ENCODE measurements at regions not wholly inside any gene's neighbourhood (a gene's known extent, or its start where the extent isn't known, plus 50 kb on each side); places are given as distances from the start of the nearest gene placed in this dataset.

DNA sequence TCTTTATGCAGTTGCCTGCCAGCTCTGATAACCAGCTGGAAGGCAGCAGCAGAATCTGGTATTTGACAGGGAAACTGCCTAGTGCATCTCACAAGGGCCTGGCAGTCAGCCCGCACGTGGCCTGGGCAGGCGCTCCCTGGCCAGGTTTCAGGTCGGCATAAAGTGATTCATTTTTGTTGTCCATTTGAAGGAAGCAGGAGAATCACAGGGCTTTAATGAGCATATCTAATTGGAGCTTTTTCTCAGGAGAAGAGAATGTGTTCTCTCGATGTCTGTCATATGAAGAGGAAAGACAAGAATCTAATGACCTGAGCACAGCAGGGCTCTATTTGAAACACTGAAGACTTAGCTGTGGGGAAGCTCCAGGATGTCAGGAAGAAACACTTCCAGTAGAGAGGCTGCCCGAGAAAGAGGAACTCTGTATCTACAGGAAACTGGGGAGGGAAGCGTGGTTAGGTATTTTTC lies 98.8 kb upstream of the MB21D2 start:
- no peak for TF ChIP-seq EZH2phosphoT487 (IDR thresholded peaks at IDR 0.05; ENCODE audit: low read depth)
- TF ChIP-seq, protein P1, sequence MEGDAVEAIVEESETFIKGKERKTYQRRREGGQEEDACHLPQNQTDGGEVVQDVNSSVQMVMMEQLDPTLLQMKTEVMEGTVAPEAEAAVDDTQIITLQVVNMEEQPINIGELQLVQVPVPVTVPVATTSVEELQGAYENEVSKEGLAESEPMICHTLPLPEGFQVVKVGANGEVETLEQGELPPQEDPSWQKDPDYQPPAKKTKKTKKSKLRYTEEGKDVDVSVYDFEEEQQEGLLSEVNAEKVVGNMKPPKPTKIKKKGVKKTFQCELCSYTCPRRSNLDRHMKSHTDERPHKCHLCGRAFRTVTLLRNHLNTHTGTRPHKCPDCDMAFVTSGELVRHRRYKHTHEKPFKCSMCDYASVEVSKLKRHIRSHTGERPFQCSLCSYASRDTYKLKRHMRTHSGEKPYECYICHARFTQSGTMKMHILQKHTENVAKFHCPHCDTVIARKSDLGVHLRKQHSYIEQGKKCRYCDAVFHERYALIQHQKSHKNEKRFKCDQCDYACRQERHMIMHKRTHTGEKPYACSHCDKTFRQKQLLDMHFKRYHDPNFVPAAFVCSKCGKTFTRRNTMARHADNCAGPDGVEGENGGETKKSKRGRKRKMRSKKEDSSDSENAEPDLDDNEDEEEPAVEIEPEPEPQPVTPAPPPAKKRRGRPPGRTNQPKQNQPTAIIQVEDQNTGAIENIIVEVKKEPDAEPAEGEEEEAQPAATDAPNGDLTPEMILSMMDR (IDR thresholded peaks at IDR 0.05; ENCODE audit: low read depth, low read length): no peak
